H1 (cell line): ENCODE measurements at regions not wholly inside any gene's neighbourhood (a gene's known extent, or its start where the extent isn't known, plus 50 kb on each side); places are given as distances from the start of the nearest gene placed in this dataset.

Source experiments
- CTCF ChIA-PET: fragments of 300-600 bp; sonication (Branson Sonifier 250); formaldehyde crosslinking; loops from one replicate; lab custom pipeline; 2021; ENCODE audit not compliant: partially characterized antibody; lab: Charles Lee
- POLR2A ChIA-PET: fragments of 300-600 bp; sonication (Branson Sonifier 250); formaldehyde crosslinking; loops from one replicate; lab custom pipeline; 2021; ENCODE audit warnings: inconsistent platforms; ENCODE audit not compliant: partially characterized antibody; lab: Charles Lee
- DNase-seq, 2 experiments: peaks; one replicate each; pipeline versions ENCODE4 v3.0.0 to v3.0.0-alpha.2; 2010 to 2022; ENCODE audit warnings: low spot score in 2 of 2, low read depth in 1 of 2, mixed read lengths in 1 of 2
- FAIRE-seq: peaks from 2 replicates; lab custom pipeline; 2011; peaks lifted over from hg19 to GRCh38; lab: Jason Lieb, UNC
- H2AFZ ChIP-seq: 2 replicates; pipeline ENCODE4 v1.8.1; 2012; ENCODE audit warnings: low read length, inconsistent platforms
- H2AK5ac ChIP-seq: 2 replicates; pipeline ENCODE4 v1.6.1; 2013; ENCODE audit warnings: low read depth, low read length
- H2BK120ac ChIP-seq: replicated peaks from 2 replicates; pipeline ENCODE3; 2013; ENCODE audit warnings: low read depth, low read length, inconsistent platforms
- H2BK12ac ChIP-seq: 2 replicates; pipeline ENCODE4 v1.6.1; 2013; ENCODE audit warnings: low read depth, low read length
- H2BK15ac ChIP-seq: 2 replicates; pipeline ENCODE4 v1.6.1; 2013; ENCODE audit warnings: low read length
- H2BK20ac ChIP-seq: 2 replicates; pipeline ENCODE4 v1.6.1; 2013; ENCODE audit warnings: low read length
- H2BK5ac ChIP-seq: 2 replicates; pipeline ENCODE4 v1.6.1; 2013; ENCODE audit warnings: low read depth, low read length
- H3K14ac ChIP-seq: 2 replicates; pipeline ENCODE4 v1.6.1; 2013; ENCODE audit warnings: inconsistent platforms; ENCODE audit not compliant: insufficient read length
- H3K18ac ChIP-seq: 2 replicates; pipeline ENCODE4 v1.6.1; 2013; ENCODE audit warnings: low read length; ENCODE audit errors: extremely low read depth
- H3K23ac ChIP-seq: 2 replicates; pipeline ENCODE4 v1.6.1; 2013; ENCODE audit warnings: inconsistent platforms; ENCODE audit not compliant: insufficient read length
- H3K23me2 ChIP-seq: 2 replicates; pipeline ENCODE4 v1.6.1; 2013; ENCODE audit warnings: low read depth, low read length
- H3K27ac ChIP-seq: 2 replicates; pipeline ENCODE4 v1.6.1; 2011; ENCODE audit warnings: low read depth, low read length, inconsistent platforms
- H3K27me3 ChIP-seq, 4 experiments: replicated peaks in 1 of 4; 1 replicate in 1 of 4; 2 replicates in 3 of 4; pipeline versions ENCODE4 v1.6.1 to v1.8.1; 2011 to 2013; ENCODE audit warnings: low read length in 3 of 4, mild to moderate bottlenecking in 3 of 4, inconsistent platforms in 2 of 4, mixed read lengths in 2 of 4, moderate library complexity in 1 of 4; ENCODE audit not compliant: control insufficient read depth in 3 of 4, insufficient read depth in 3 of 4; ENCODE audit errors: extremely low read depth in 1 of 4
- H3K36me3 ChIP-seq, 4 experiments: 2 replicates each; pipeline versions ENCODE4 v1.6.1 to v1.8.1; 2011 to 2013; ENCODE audit warnings: mild to moderate bottlenecking in 4 of 4, low read length in 3 of 4, moderate library complexity in 2 of 4, control low read depth in 1 of 4, inconsistent platforms in 1 of 4; ENCODE audit not compliant: insufficient read depth in 4 of 4, control insufficient read depth in 2 of 4
- H3K4ac ChIP-seq: replicated peaks from 2 replicates; pipeline ENCODE3; 2013; ENCODE audit warnings: low read length, low read depth, mixed read lengths, inconsistent platforms; ENCODE audit not compliant: insufficient read length
- H3K4me1 ChIP-seq, 4 experiments: replicated peaks in 1 of 4; 1 replicate in 1 of 4; 2 replicates in 3 of 4; pipeline versions ENCODE4 v1.6.1 to v1.8.1; 2011 to 2013; ENCODE audit warnings: low read length in 3 of 4, inconsistent platforms in 2 of 4, mixed read lengths in 1 of 4; ENCODE audit not compliant: insufficient read depth in 4 of 4, control insufficient read depth in 3 of 4
- H3K4me2 ChIP-seq, 2 experiments: 2 replicates each; pipeline versions ENCODE4 v1.6.1 to v1.8.1; 2011 to 2013; ENCODE audit warnings: low read depth in 2 of 2, low read length in 2 of 2, control low read depth in 1 of 2, inconsistent platforms in 1 of 2, mild to moderate bottlenecking in 1 of 2; ENCODE audit not compliant: insufficient read depth in 1 of 2
- H3K4me3 ChIP-seq, 4 experiments: fragments of 200-600, 300-600 bp in 1 of 4; sonication (generic), shearing (Covaris generic), sonication (Bioruptor Twin) in 1 of 4; 2 replicates each; pipeline versions ENCODE4 v1.5.1 to v1.8.1; 2011 to 2016; ENCODE audit warnings: low read length in 4 of 4, low read depth in 3 of 4, control low read depth in 2 of 4, inconsistent platforms in 2 of 4, mild to moderate bottlenecking in 2 of 4, mixed read lengths in 1 of 4, moderate library complexity in 1 of 4; ENCODE audit not compliant: insufficient read depth in 2 of 4; ENCODE audit errors: extremely low read depth in 1 of 4
- H3K56ac ChIP-seq: replicated peaks from 2 replicates; pipeline ENCODE3; 2013; ENCODE audit warnings: low read depth, mild to moderate bottlenecking, mixed read lengths, low read length, inconsistent platforms; ENCODE audit not compliant: insufficient read length
- H3K79me1 ChIP-seq: 2 replicates; pipeline ENCODE4 v1.6.1; 2013; ENCODE audit warnings: low read depth, low read length, control low read depth
- H3K79me2 ChIP-seq, 2 experiments: 2 replicates each; pipeline versions ENCODE4 v1.6.1 to v1.8.1; 2012 to 2013; ENCODE audit warnings: low read length in 2 of 2, mild to moderate bottlenecking in 2 of 2, inconsistent platforms in 1 of 2; ENCODE audit not compliant: insufficient read depth in 2 of 2, control insufficient read depth in 1 of 2
- H3K9ac ChIP-seq, 4 experiments: replicated peaks in 1 of 4; 1 replicate in 1 of 4; 2 replicates in 3 of 4; pipeline versions ENCODE4 v1.6.1 to v1.8.1; 2011 to 2013; ENCODE audit warnings: low read depth in 3 of 4, low read length in 3 of 4, control low read depth in 2 of 4, mild to moderate bottlenecking in 2 of 4, moderate library complexity in 2 of 4, inconsistent platforms in 1 of 4; ENCODE audit errors: extremely low read depth in 1 of 4
- H3K9me3 ChIP-seq, 2 experiments: 2 replicates each; pipeline versions ENCODE4 v1.6.1 to v1.8.1; 2012 to 2013; ENCODE audit warnings: mild to moderate bottlenecking in 2 of 2, moderate library complexity in 2 of 2, control low read depth in 1 of 2, inconsistent platforms in 1 of 2, low read depth in 1 of 2, low read length in 1 of 2, mixed read lengths in 1 of 2; ENCODE audit not compliant: insufficient read depth in 2 of 2
- H4K20me1 ChIP-seq, 2 experiments: replicated peaks in 1 of 2; 2 replicates each; pipeline versions ENCODE3 to v1.8.1; 2011 to 2013; ENCODE audit warnings: inconsistent platforms in 2 of 2, low read length in 2 of 2, mild to moderate bottlenecking in 1 of 2; ENCODE audit not compliant: insufficient read depth in 2 of 2, control insufficient read depth in 1 of 2
- H4K5ac ChIP-seq: 2 replicates; pipeline ENCODE4 v1.6.1; 2013; ENCODE audit warnings: low read length, low read depth, mixed read lengths, inconsistent platforms; ENCODE audit not compliant: insufficient read length
- H4K8ac ChIP-seq: 2 replicates; pipeline ENCODE4 v1.8.0; 2013; ENCODE audit warnings: mild to moderate bottlenecking, moderate library complexity, low read length, inconsistent platforms; ENCODE audit not compliant: insufficient read depth; ENCODE audit errors: extremely low read depth
- H4K91ac ChIP-seq: replicated peaks from 2 replicates; pipeline ENCODE3; 2013; ENCODE audit warnings: low read length, mixed read lengths, inconsistent platforms; ENCODE audit not compliant: insufficient read length
- CHD2 ChIP-seq: IDR thresholded peaks from 2 replicates; pipeline ENCODE4 v1.6.1; 2012; ENCODE audit warnings: low read length, improper control_type of control experiment
- EP300 ChIP-seq, 2 experiments: IDR thresholded peaks; 1 replicate in 1 of 2; 2 replicates in 1 of 2; pipeline ENCODE4 v1.6.1; 2011 to 2012; ENCODE audit warnings: low read depth in 2 of 2, low read length in 2 of 2, mild to moderate bottlenecking in 2 of 2, borderline replicate concordance in 1 of 2, inconsistent platforms in 1 of 2, moderate library complexity in 1 of 2
- JUND ChIP-seq: IDR thresholded peaks from 2 replicates; pipeline ENCODE4 v1.6.1; 2011; ENCODE audit warnings: mild to moderate bottlenecking, improper control_type of control experiment, low read length
- MAFK ChIP-seq: IDR thresholded peaks from 2 replicates; pipeline ENCODE4 v1.6.1; 2012; ENCODE audit warnings: low read depth, mild to moderate bottlenecking, improper control_type of control experiment, low read length
- NANOG ChIP-seq: IDR thresholded peaks from 2 replicates; pipeline ENCODE4 v1.6.1; 2011; ENCODE audit warnings: low read length, low read depth, mild to moderate bottlenecking, inconsistent platforms; ENCODE audit not compliant: insufficient read depth, poor library complexity, severe bottlenecking
- PHF8 ChIP-seq: fragments of 200-600 bp; sonication (generic); conservative IDR thresholded peaks from 2 replicates; pipeline ENCODE4 v1.7.1; 2012; ENCODE audit warnings: low read depth, mild to moderate bottlenecking, inconsistent platforms, low read length, moderate library complexity
- POLR2A ChIP-seq, 2 experiments: IDR thresholded peaks; 1 replicate in 1 of 2; 2 replicates in 1 of 2; pipeline ENCODE4 v1.6.1; 2011; ENCODE audit warnings: low read depth in 2 of 2, low read length in 2 of 2, mild to moderate bottlenecking in 2 of 2; ENCODE audit errors: control extremely low read depth in 1 of 2
- POU5F1 ChIP-seq: IDR thresholded peaks from 2 replicates; pipeline ENCODE4 v1.6.1; 2011; ENCODE audit warnings: low read depth, mild to moderate bottlenecking, low read length, moderate library complexity
- RBBP5 ChIP-seq: IDR thresholded peaks from 2 replicates; pipeline ENCODE4 v1.7.1; 2012; ENCODE audit warnings: low read depth, mild to moderate bottlenecking, inconsistent platforms, low read length, moderate library complexity, borderline replicate concordance
- RFX5 ChIP-seq: IDR thresholded peaks from 2 replicates; pipeline ENCODE4 v1.6.1; 2011; ENCODE audit warnings: low read depth, low read length, improper control_type of control experiment, borderline replicate concordance
- SP1 ChIP-seq: IDR thresholded peaks from 2 replicates; pipeline ENCODE4 v1.6.1; 2011; ENCODE audit warnings: low read depth, low read length
- SRF ChIP-seq: IDR thresholded peaks from 2 replicates; pipeline ENCODE4 v1.6.1; 2011; ENCODE audit warnings: mild to moderate bottlenecking, low read depth, low read length, moderate library complexity
- TAF7 ChIP-seq: optimal IDR thresholded peaks from 2 replicates; pipeline ENCODE3; 2011; ENCODE audit warnings: low read depth, mild to moderate bottlenecking, inconsistent platforms, low read length, moderate library complexity, borderline replicate concordance
- TBP ChIP-seq: IDR thresholded peaks from 2 replicates; pipeline ENCODE4 v1.6.1; 2011; ENCODE audit warnings: low read depth, low read length, improper control_type of control experiment
- ZNF274 ChIP-seq: IDR thresholded peaks from 2 replicates; pipeline ENCODE4 v1.7.0; 2012; ENCODE audit warnings: low read length, borderline replicate concordance; ENCODE audit errors: extremely low read depth
- WGBS, 2 experiments: shearing (Covaris generic) in 1 of 2; methylation state at CpG; one replicate each; pipeline versions ENCODE4 v1.1.6 to v1.1.7; 2013 to 2015; ENCODE audit warnings: low lambda C conversion rate in 2 of 2, mixed read lengths in 2 of 2, inconsistent platforms in 1 of 2, low coverage in 1 of 2, missing lambda C conversion rate in 1 of 2; ENCODE audit not compliant: insufficient replicate concordance in 2 of 2, insufficient coverage in 1 of 2, insufficient read length in 1 of 2; ENCODE audit errors: extremely low coverage in 1 of 2, missing lambda C conversion rate in 1 of 2; 5-methylcytosine and 5-hydroxymethylcytosine counted together

- FAIRE-seq = no peak
- Histone ChIP-seq H4K5ac (no peak overlapping the region), H3K9ac (no peak overlapping the region), H3K9me3 (no peaks in the 10 kb centered on the region), H3K23me2 (no peaks in the 10 kb centered on the region), H3K27me3 (no peaks in the 10 kb centered on the region), H3K4me3 (no peak overlapping the region), H2BK120ac (no peak overlapping the region), H3K18ac (no peak overlapping the region), H3K36me3 (no peaks in the 10 kb centered on the region), H2AK5ac (no peak overlapping the region), H2BK5ac (no peak overlapping the region), H2AFZ (no peak overlapping the region), H3K4me1 (no peaks in the 10 kb centered on the region), H4K20me1 (no peaks in the 10 kb centered on the region), H3K79me1 (no peaks in the 10 kb centered on the region), H2BK20ac (no peak overlapping the region), H4K91ac (no peak overlapping the region), H3K4me2 (no peak overlapping the region), H3K79me2 (no peaks in the 10 kb centered on the region), H2BK15ac (no peak overlapping the region), H3K14ac (no peak overlapping the region), H2BK12ac (no peak overlapping the region), H4K8ac (no peak overlapping the region), H3K56ac (no peak overlapping the region), H3K27ac (no peak overlapping the region), H3K4ac (no peak overlapping the region), H3K23ac (no peak overlapping the region)
- POLR2A ChIA-PET = interaction anchor here (0.6 to 0.7 kb wide), 2 partner anchors 8 to 16 kb away, joined by 3 read pairs; no protein-coding TSS in a partner anchor
- DNase-seq = no peak
- 86% methylated on average over 4 of the region's 4 CpGs; no CpG with 5 or more reads in 1 of the 2 experiments for WGBS, 2 experiments
- CTCF ChIA-PET = no interaction called here
- no peak for TF ChIP-seq NANOG
- TF ChIP-seq PHF8 = no peak
- TF ChIP-seq TAF7 = no peak
- no peak for TF ChIP-seq POLR2A (IDR thresholded peaks at IDR 0.05; ENCODE audit: control extremely low read depth in 1 of 2, low read depth in 2 of 2, low read length in 2 of 2)
- TF ChIP-seq CHD2 = no peak
- TF ChIP-seq RBBP5 = no peak
- TF ChIP-seq JUND = no peak
- no peak for TF ChIP-seq ZNF274
- TF ChIP-seq MAFK = no peak
- no peak for TF ChIP-seq TBP
- TF ChIP-seq POU5F1 = no peak
- no peak for TF ChIP-seq SP1
- no peak for TF ChIP-seq SRF
- TF ChIP-seq EP300 (IDR thresholded peaks at IDR 0.05; ENCODE audit: borderline replicate concordance in 1 of 2, low read depth in 2 of 2, low read length in 2 of 2) = no peak
- TF ChIP-seq RFX5 = no peak
Observed at GRCh38 chr3:188064831-188065493, 89.0 kb upstream of the LPP start.
